SK-N-SH (cell line): ENCODE measurements at regions not wholly inside any gene's neighbourhood (a gene's known extent, or its start where the extent isn't known, plus 50 kb on each side); places are given as distances from the start of the nearest gene placed in this dataset.
"Not testable (repeated sequence)": the region's sequence is repeated elsewhere in the genome, so short reads cannot be mapped to it uniquely, and the experiment has no call there.

Experiments
- CTCF ChIA-PET: fragments of 300-600, 350-600 bp; formaldehyde crosslinking; extraction: SDS; loops from one replicate; lab custom pipeline; 2021; lab: Yijun Ruan, JAX
- POLR2A ChIA-PET: fragments of 350-600 bp; sonication (Branson Sonifier 250); formaldehyde crosslinking; extraction: SDS; loops from one replicate; lab custom pipeline; 2020; ENCODE audit warnings: antibody characterized with exemption, inconsistent platforms; lab: Yijun Ruan, JAX
- DNase-seq: peaks from one replicate; pipeline ENCODE4 v3.0.0; 2012
- H2AFZ ChIP-seq: fragments of 200-600 bp; sonication (generic); 2 replicates; pipeline ENCODE4 v1.8.1; 2016; ENCODE audit warnings: antibody characterized with exemption, mild to moderate bottlenecking, low read depth
- H3F3A ChIP-seq: fragments of 200-600 bp; sonication (generic); replicated peaks from 2 replicates; pipeline ENCODE3; 2016; ENCODE audit warnings: antibody characterized with exemption, mild to moderate bottlenecking; ENCODE audit not compliant: insufficient read depth
- H3K27ac ChIP-seq, 2 experiments: fragments of 200-500 bp in 1 of 2; fragments of 200-600 bp in 1 of 2; sonication (Bioruptor generic) in 1 of 2; sonication (generic), shearing (Covaris generic) in 1 of 2; 2 replicates each; pipeline versions ENCODE4 v1.5.1 to v1.6.1; 2014 to 2016; ENCODE audit warnings: low read depth in 2 of 2, inconsistent platforms in 1 of 2, low read length in 1 of 2, mild to moderate bottlenecking in 1 of 2, mixed read lengths in 1 of 2
- H3K27me3 ChIP-seq: fragments of 200-600 bp; sonication (generic), shearing (Covaris generic); 2 replicates; pipeline ENCODE4 v1.6.1; 2016; ENCODE audit warnings: mixed run types; ENCODE audit not compliant: insufficient read depth
- H3K36me3 ChIP-seq, 2 experiments: fragments of 200-500 bp in 1 of 2; fragments of 200-600 bp in 1 of 2; sonication (Bioruptor generic) in 1 of 2; sonication (generic) in 1 of 2; replicated peaks in 1 of 2; 2 replicates each; pipeline versions ENCODE3 to v1.5.1; 2014 to 2016; ENCODE audit warnings: low read length in 1 of 2, mild to moderate bottlenecking in 1 of 2; ENCODE audit not compliant: insufficient read depth in 2 of 2, control insufficient read depth in 1 of 2
- H3K4me1 ChIP-seq, 2 experiments: fragments of 200-500 bp in 1 of 2; fragments of 200-600 bp in 1 of 2; sonication (Bioruptor generic) in 1 of 2; sonication (generic), shearing (Covaris generic) in 1 of 2; 2 replicates each; pipeline versions ENCODE4 v1.5.1 to v1.6.1; 2014 to 2016; ENCODE audit warnings: low read depth in 1 of 2, low read length in 1 of 2, mixed run types in 1 of 2; ENCODE audit not compliant: insufficient read depth in 2 of 2, control insufficient read depth in 1 of 2
- H3K4me2 ChIP-seq: fragments of 200-600 bp; sonication (generic), shearing (Covaris generic); 2 replicates; pipeline ENCODE4 v1.6.1; 2017; ENCODE audit warnings: mixed run types
- H3K4me3 ChIP-seq, 2 experiments: fragments of 200-500 bp in 1 of 2; fragments of 200-600 bp in 1 of 2; sonication (Bioruptor generic) in 1 of 2; sonication (generic), shearing (Covaris generic) in 1 of 2; 2 replicates each; pipeline versions ENCODE4 v1.5.1 to v1.8.1; 2014 to 2016; ENCODE audit warnings: low read depth in 2 of 2, inconsistent platforms in 1 of 2, low read length in 1 of 2, mild to moderate bottlenecking in 1 of 2, mixed read lengths in 1 of 2, moderate library complexity in 1 of 2
- H3K79me2 ChIP-seq: fragments of 200-600 bp; sonication (generic); 2 replicates; pipeline ENCODE4 v1.8.1; 2017; ENCODE audit warnings: mild to moderate bottlenecking; ENCODE audit not compliant: insufficient read depth
- H3K9ac ChIP-seq: fragments of 200-600 bp; sonication (generic); 2 replicates; pipeline ENCODE4 v1.6.1; 2017; ENCODE audit warnings: mixed run types
- H3K9me2 ChIP-seq: fragments of 200-600 bp; sonication (generic); 2 replicates; pipeline ENCODE4 v1.6.1; 2017; ENCODE audit warnings: mixed run types
- H3K9me3 ChIP-seq: fragments of 200-600 bp; sonication (generic); 2 replicates; pipeline ENCODE4 v1.6.1; 2017; ENCODE audit warnings: mixed run types, mild to moderate bottlenecking, moderate library complexity
- H4K20me1 ChIP-seq: fragments of 200-600 bp; sonication (generic); 2 replicates; pipeline ENCODE4 v1.6.1; 2017; ENCODE audit warnings: mild to moderate bottlenecking, mixed run types; ENCODE audit not compliant: insufficient read depth
- CHD2 ChIP-seq: fragments of 150-350 bp; IDR thresholded peaks from 2 replicates; pipeline ENCODE4 v1.6.1; 2018; ENCODE audit warnings: low read length; ENCODE audit not compliant: partially characterized antibody
- CTCF ChIP-seq: fragments of 200-600 bp; sonication (generic); IDR thresholded peaks from 2 replicates; pipeline ENCODE4 v1.6.1; 2017; ENCODE audit warnings: antibody characterized with exemption, mild to moderate bottlenecking, moderate library complexity
- ELF1 ChIP-seq: IDR thresholded peaks from 2 replicates; pipeline ENCODE4 v1.4.0; 2012
- MEF2A ChIP-seq: IDR thresholded peaks from 2 replicates; pipeline ENCODE4 v1.4.0; 2012; ENCODE audit warnings: low read depth, borderline replicate concordance
- RAD21 ChIP-seq: IDR thresholded peaks from 2 replicates; pipeline ENCODE4 v1.6.1; 2012; ENCODE audit warnings: mild to moderate bottlenecking, low read length
- RCOR1 ChIP-seq: fragments of 150-350 bp; IDR thresholded peaks from 2 replicates; pipeline ENCODE4 v1.6.1; 2017; ENCODE audit warnings: antibody characterized with exemption, low read length
- SMC3 ChIP-seq: IDR thresholded peaks from 2 replicates; pipeline ENCODE4 v1.6.1; 2012; ENCODE audit warnings: low read depth, low read length, improper control_type of control experiment
- TAF1 ChIP-seq: IDR thresholded peaks from 2 replicates; pipeline ENCODE4 v1.6.1; 2012; ENCODE audit warnings: low read depth, mild to moderate bottlenecking, low read length, moderate library complexity, borderline replicate concordance
- WGBS: methylation state at CpG from one replicate; pipeline ENCODE4 v1.1.6; 2017; ENCODE audit warnings: low lambda C conversion rate; 5-methylcytosine and 5-hydroxymethylcytosine counted together

GRCh38 chr4:1548827-1549637, 135.1 kb downstream of the FAM53A start:
- 11% methylated on average over 17 of the region's 33 CpGs for WGBS
- H3K9me3 ChIP-seq, H3K9ac ChIP-seq, H3K4me1 ChIP-seq, H3K79me2 ChIP-seq, H4K20me1 ChIP-seq, H3K27ac ChIP-seq, H3K4me3 ChIP-seq, H3K9me2 ChIP-seq, H3F3A ChIP-seq: not testable (repeated sequence)
- peaks cover 33% of the 10 kb centered on the region for H3K27me3 ChIP-seq
- peak; percentile 89 for DNase-seq
- CTCF ChIA-PET: interaction anchor here (0.5 to 3.0 kb wide), 23 partner anchors 11 to 1011 kb away, joined by 3 to 35 read pairs (median 4); no protein-coding TSS in a partner anchor
- TF ChIP-seq SMC3: peak; percentile 37; the same call in 1 of the 2 replicates
- TF ChIP-seq CTCF: peak; percentile 87
- TF ChIP-seq RAD21: peak; percentile 32
- TF ChIP-seq, all 33 proteins: peak for 3; not testable (repeated sequence) for 30
- H3K36me3 ChIP-seq, POLR2A ChIA-PET, H2AFZ ChIP-seq: not testable (repeated sequence)
- peak overlapping the region; percentile 62; the same call in 1 of the 2 replicates for H3K4me2 ChIP-seq

- H4K20me1 ChIP-seq: no peaks in the 10 kb centered on the region
- no peak for DNase-seq
- POLR2A ChIA-PET: no interaction called here
- H3K4me1 ChIP-seq: no peaks in the 10 kb centered on the region
- H3K9ac ChIP-seq: no peak overlapping the region
- H3K27ac ChIP-seq: no peak overlapping the region
- H3K4me2 ChIP-seq: peak overlapping the region; percentile 62; the same call in 1 of the 2 replicates
- CTCF ChIA-PET: interaction anchor here (0.5 to 3.0 kb wide), 21 partner anchors 12 to 539 kb away, joined by 3 to 35 read pairs (median 4); no protein-coding TSS in a partner anchor
- peaks cover 24% of the 10 kb centered on the region for H3K27me3 ChIP-seq
- no peaks in the 10 kb centered on the region for H3K36me3 ChIP-seq
- H3K9me2 ChIP-seq: no peaks in the 10 kb centered on the region
- TF ChIP-seq MEF2A: no peak
- no peak for TF ChIP-seq RAD21
- no peak for TF ChIP-seq CHD2
- no peak for TF ChIP-seq ELF1
- TF ChIP-seq RCOR1: no peak
- TF ChIP-seq TAF1: no peak
- TF ChIP-seq, all 33 proteins: peak for 0
- H3K4me3 ChIP-seq: no peak overlapping the region
- H3K9me3 ChIP-seq: no peaks in the 10 kb centered on the region
- no peak overlapping the region for H2AFZ ChIP-seq
- 73% methylated on average over 21 of the region's 42 CpGs for WGBS
- no peaks in the 10 kb centered on the region for H3K79me2 ChIP-seq
- no peaks in the 10 kb centered on the region for H3F3A ChIP-seq
Observed at GRCh38 chr4:1547856-1548826, 136.0 kb downstream of the FAM53A start.
